Ovary (tissue), 7 donors: ENCODE measurements at regions not wholly inside any gene's neighbourhood (a gene's known extent, or its start where the extent isn't known, plus 50 kb on each side); places are given as distances from the start of the nearest gene placed in this dataset.

ENCODE experiments used
- DNase-seq, 5 donors: peaks; one replicate each; pipeline ENCODE4 v3.0.0-alpha.2; 2019 to 2020
- H3K27ac ChIP-seq, 2 donors: fragments of 200-600 bp; one replicate each; pipeline versions ENCODE4 v1.5.1 to v1.8.0; 2019 to 2022
- H3K27me3 ChIP-seq: fragments of 200-600 bp; one replicate; pipeline ENCODE4 v1.8.0; 2022
- H3K36me3 ChIP-seq: fragments of 200-600 bp; sonication (generic); one replicate; pipeline ENCODE4 v1.5.1; 2019
- H3K4me1 ChIP-seq: one replicate; pipeline ENCODE4 v1.8.1; 2013; ENCODE audit warnings: mild to moderate bottlenecking, moderate library complexity; ENCODE audit not compliant: insufficient read depth
- H3K4me3 ChIP-seq: fragments of 200-600 bp; sonication (generic); one replicate; pipeline ENCODE4 v1.5.1; 2017
- H3K9me3 ChIP-seq, 2 donors: fragments of 200-600 bp in 1 of 2; sonication (generic) in 1 of 2; one replicate each; pipeline versions ENCODE4 v1.5.1 to v1.8.1; 2013 to 2019; ENCODE audit warnings: mild to moderate bottlenecking in 1 of 2, moderate library complexity in 1 of 2
- CTCF ChIP-seq, 3 donors: fragments of 450-650 bp in 2 of 3; fragments of 200-600 bp in 1 of 3; IDR thresholded peaks; one replicate each; pipeline versions ENCODE4 v1.5.1 to v1.8.0; 2016 to 2022; ENCODE audit warnings: antibody characterized with exemption in 3 of 3, mild to moderate bottlenecking in 1 of 3
- EP300 ChIP-seq: sonication (generic); formaldehyde crosslinking; IDR thresholded peaks from one replicate; pipeline ENCODE4 v1.6.1; 2017; ENCODE audit warnings: antibody characterized with exemption
- POLR2A ChIP-seq: fragments of 450-650 bp; IDR thresholded peaks from one replicate; pipeline ENCODE4 v1.6.1; 2017; ENCODE audit warnings: antibody characterized with exemption, mild to moderate bottlenecking, moderate library complexity
- WGBS, 3 donors: extraction: QIAGEN DNeasy Blood & Tissue Kit in 1 of 3; methylation state at CpG; one replicate each; pipeline versions ENCODE4 v1.1.5 to v1.1.7; 2013 to 2017; 5-methylcytosine and 5-hydroxymethylcytosine counted together
- intact Hi-C, 4 donors: fragments of 100-400 bp; cut with DNase I; formaldehyde crosslinking; loops; one replicate each; pipeline versions ENCODE4 v1.11.0 to v1.15.1; 2022 to 2023
- donor health status: DM: no; HTN: no; CAD: no; lungs with moderate emphysema.
- donor health status: DM: no; HTN: no; CAD: no.
- donor health status: Bipolar disorder and iron deficiency.
- donor health status: DM: no; HTN: no; CAD: no.
- donor health status: DM: yes; HTN: yes; CAD: no.

DNA sequence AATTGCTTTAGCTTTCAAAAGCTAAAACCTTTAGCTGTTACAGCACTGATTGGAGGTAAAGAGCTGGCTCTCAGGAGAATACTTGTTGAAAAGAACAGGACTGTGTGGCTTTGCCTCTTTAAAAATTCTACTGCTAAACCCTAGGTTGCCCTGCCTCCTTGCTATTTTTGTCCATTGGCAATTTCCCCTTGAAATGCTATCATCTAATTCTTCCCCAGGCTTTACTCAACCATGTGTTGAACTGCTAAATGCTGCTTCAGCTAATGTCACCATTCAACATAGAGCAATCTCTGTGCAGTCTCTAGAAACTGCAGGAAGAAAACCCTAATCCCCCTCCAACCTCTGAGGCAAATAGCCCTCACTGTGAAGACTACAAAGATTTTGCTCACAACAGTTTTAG, 203.7 kb upstream of the ARX start:
- H3K4me1 ChIP-seq, result no peaks in the 10 kb centered on the region
- no peak overlapping the region for H3K27ac ChIP-seq
- TF ChIP-seq EP300 (no peak), POLR2A (no peak), CTCF (IDR thresholded peaks at IDR 0.05) (no peak)
- DNase-seq, result no peak
- no peaks in the 10 kb centered on the region for H3K36me3 ChIP-seq
- no peaks in the 10 kb centered on the region for H3K9me3 ChIP-seq
- H3K27me3 ChIP-seq, result no peaks in the 10 kb centered on the region
- intact Hi-C loops, result no loop called here
- no peak overlapping the region for H3K4me3 ChIP-seq

DNA sequence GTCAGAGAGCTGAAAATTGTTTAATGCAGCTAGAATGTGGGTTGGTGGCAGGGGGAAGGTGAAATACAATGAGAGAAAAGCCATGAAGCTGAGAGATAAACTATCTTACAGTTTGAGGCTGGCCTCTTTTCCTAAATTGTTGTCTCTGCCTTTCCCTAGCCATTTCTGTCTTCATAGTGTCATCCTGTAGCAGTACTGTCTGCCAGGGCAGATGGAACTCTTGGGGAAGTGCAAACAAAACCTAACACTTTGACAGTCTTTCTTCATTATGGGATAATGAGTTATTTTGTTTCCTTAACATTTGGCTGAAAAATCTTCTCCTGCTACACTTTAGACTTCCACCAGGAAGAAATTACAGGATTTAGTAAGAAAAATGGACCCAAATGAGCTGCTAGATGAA, 197.8 kb upstream of the ARX start:
- Histone ChIP-seq H3K36me3 (no peaks in the 10 kb centered on the region), H3K9me3 (peaks cover 0 to 4% of the 10 kb centered on the region in 2 donors), H3K27ac (no peak overlapping the region), H3K27me3 (no peaks in the 10 kb centered on the region), H3K4me3 (no peak overlapping the region), H3K4me1 (no peaks in the 10 kb centered on the region)
- DNase-seq, result no peak
- no peak for TF ChIP-seq POLR2A
- no peak for TF ChIP-seq EP300
- TF ChIP-seq CTCF (IDR thresholded peaks at IDR 0.05), result no peak
- intact Hi-C loops, result no loop called here

GRCh38 chrX:25207803-25208475, 192.2 kb upstream of the ARX start:
- H3K4me3 ChIP-seq, result no peak overlapping the region
- no peaks in the 10 kb centered on the region for H3K36me3 ChIP-seq
- H3K9me3 ChIP-seq, result peaks cover 0 to 4% of the 10 kb centered on the region in 2 donors
- H3K27me3 ChIP-seq, result no peaks in the 10 kb centered on the region
- H3K27ac ChIP-seq, result no peak overlapping the region
- WGBS, 3 donors, result 45 to 62% (median 48%) methylated on average over 5 of the region's 5 CpGs
- no peaks in the 10 kb centered on the region for H3K4me1 ChIP-seq
- no peak for DNase-seq
- TF ChIP-seq EP300 (no peak), CTCF (IDR thresholded peaks at IDR 0.05) (no peak), POLR2A (no peak)
- intact Hi-C loops, result no loop called here

GRCh38 chrX:25206778-25207177, 191.0 kb upstream of the ARX start:
- intact Hi-C loops, result no loop called here
- WGBS, 3 donors, result 16 to 19% (median 17%) methylated on average over 1 of the region's 1 CpG
- TF ChIP-seq EP300 (no peak), POLR2A (no peak), CTCF (IDR thresholded peaks at IDR 0.05) (no peak)
- peaks cover 0 to 4% of the 10 kb centered on the region in 2 donors for H3K9me3 ChIP-seq
- DNase-seq, result no peak
- H3K4me1 ChIP-seq, result no peaks in the 10 kb centered on the region
- H3K27me3 ChIP-seq, result no peaks in the 10 kb centered on the region
- no peak overlapping the region for H3K27ac ChIP-seq
- no peaks in the 10 kb centered on the region for H3K36me3 ChIP-seq
- H3K4me3 ChIP-seq, result no peak overlapping the region
